Hypothalamus (tissue), 51 donors: ENCODE measurements at regions not wholly inside any gene's neighbourhood (a gene's known extent, or its start where the extent isn't known, plus 50 kb on each side); places are given as distances from the start of the nearest gene placed in this dataset.
"Not testable (repeated sequence)": the region's sequence is repeated elsewhere in the genome, so short reads cannot be mapped to it uniquely, and the experiment has no call there.

Source experiments
- DNase-seq, 51 donors: peaks; one replicate each; lab custom pipeline; 2025; lab: John Stamatoyannopoulos, UW

DNA sequence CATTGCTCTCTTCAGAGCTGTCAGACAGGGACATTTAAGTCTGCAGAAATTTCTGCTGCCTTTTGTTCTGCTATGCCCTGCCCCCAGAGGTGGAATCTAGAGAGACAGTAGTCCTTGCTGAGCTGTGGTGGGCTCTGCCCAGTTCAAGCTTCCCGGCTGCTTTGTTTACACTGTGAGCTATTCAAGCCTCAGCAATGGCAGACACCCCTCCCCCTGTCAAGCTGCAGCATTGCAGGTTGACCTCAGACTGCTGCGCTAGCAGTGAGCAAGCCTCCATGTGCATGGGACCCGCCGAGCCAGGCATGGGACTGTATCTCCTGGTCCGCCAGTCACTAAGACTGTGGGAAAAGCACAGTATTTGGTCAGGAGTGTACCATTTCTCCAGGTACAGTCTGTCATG lies 53.6 kb upstream of the MAPK10 start:
- DNase-seq, result not testable (repeated sequence)

DNA sequence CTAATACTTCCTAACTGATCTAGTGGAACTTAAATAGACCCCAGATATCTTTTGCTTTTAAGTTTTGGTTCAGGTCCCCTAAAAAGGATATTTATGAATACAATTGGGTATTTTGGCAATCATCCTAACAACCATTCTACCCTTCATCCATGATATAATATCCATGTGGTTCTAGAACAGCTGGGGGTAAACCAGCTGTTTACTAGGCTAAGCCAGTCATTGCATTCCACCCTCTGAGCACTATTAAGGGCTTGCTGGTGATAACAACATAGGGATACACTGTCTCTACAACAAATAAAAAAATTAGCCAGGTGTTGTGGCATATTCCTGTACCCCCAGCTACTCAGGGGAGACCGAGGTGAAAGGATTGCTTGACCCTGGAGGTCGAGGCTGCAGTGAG lies 54.8 kb upstream of the MAPK10 start:
- DNase-seq, result no peak

DNA sequence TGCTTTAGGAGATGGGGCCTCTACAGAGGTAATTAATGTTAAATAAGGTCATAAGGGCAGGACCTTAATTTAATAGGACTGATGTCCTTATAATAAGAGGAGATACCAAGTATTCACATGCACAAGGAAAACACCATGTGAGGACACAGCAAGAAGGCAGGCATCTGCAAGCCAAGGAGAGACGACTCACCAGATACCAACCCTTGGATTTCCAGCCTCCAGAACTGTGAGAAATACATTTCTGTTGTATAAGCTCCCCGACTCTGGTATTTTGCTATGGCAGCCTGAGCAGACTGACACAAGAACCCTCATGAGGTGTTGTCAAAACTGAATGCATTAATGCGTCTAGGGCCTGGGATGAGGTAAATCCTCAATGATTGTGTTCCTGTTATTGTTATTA lies 56.2 kb upstream of the MAPK10 start:
- no peak for DNase-seq

DNA sequence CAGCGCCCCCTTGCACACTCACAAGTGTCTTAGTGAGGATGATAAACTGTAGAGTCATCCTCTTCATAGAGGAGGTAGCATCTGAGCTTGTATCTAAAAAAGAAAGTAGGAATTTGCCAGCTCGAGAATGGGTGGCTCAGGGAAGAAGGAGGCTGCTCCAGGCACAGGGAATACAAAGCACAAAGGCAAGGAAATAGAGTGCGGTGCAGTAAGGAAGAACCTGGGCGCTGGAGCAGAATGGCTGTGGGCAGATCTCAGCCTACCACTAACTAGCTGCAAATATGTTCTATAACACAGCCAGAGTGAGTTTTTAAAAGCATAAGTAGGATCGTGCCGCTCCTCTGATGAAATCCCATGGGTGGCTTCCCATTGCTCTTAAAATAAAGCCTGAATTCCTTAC lies 61.6 kb upstream of the MAPK10 start:
- DNase-seq, result peak in 1 of 51 donors; percentile 40

- DNase-seq, result no peak
Measured at GRCh38 chr4:86431543-86432116, 71.8 kb upstream of the MAPK10 start.

GRCh38 chr4:86432559-86433134 lies 72.8 kb upstream of the MAPK10 start:
- DNase-seq, result no peak

DNA sequence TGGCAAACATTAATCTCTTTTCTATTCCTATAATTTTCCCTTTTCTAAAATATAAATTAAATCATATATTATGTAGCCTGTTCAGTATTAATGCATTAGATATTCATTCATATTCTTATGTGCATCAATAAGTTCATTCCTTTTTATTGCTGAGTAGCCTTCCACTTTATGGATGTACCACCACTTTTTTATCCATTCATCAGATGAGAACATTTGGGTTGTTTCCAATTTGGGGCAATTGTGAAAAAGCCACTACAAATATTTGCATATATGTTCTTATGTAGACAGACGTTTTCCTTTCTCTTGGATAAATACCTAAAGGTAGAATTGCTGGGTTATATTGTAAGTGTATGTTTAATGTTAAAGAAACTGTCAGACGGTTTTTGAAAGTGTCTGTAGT lies 79.4 kb upstream of the MAPK10 start:
- no peak for DNase-seq

- DNase-seq, result no peak
Measured at GRCh38 chr4:86441175-86441936, 81.5 kb upstream of the MAPK10 start.

GRCh38 chr4:86442881-86443280 lies 83.0 kb upstream of the MAPK10 start:
- DNase-seq, result peak in 1 of 51 donors; percentile 11

DNA sequence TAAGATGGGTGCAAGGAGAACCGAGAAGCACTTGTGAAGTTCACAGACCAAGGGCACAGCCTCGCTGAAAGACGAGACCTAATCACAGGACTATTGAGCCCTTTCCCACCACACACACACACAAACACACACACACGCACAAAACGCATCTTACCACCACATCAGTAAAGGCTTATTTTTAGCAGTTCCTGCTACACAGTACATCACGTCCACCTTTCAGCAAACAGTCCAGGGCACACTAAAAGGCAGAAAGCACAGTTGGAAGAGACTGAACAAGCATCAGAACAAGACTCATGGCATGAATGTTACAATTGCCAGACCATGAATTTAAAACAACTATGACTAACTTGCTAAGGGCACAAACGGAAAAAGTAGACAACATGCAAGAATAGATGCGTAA lies 83.6 kb upstream of the MAPK10 start:
- peak in 1 of 51 donors; percentile 17 for DNase-seq

DNA sequence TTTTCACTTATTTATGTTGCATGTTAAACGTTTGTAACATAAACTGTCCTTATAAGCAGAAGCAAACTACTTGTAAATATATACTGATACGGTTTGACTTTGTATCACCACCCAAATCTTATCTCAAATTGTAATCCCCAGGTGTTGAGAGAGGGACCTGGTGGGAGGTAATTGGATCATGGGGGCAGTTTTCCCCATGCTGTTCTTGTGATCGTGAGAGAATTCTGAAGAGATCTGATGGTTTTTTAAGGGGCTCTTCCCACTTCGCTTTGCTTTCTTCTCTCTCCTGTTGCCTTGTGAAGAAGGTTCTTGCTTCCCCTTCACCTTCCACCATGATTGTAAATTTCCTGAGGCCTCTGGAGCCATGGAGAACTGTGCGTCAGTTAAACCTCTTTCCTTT lies 87.1 kb upstream of the MAPK10 start:
- no peak for DNase-seq

DNA sequence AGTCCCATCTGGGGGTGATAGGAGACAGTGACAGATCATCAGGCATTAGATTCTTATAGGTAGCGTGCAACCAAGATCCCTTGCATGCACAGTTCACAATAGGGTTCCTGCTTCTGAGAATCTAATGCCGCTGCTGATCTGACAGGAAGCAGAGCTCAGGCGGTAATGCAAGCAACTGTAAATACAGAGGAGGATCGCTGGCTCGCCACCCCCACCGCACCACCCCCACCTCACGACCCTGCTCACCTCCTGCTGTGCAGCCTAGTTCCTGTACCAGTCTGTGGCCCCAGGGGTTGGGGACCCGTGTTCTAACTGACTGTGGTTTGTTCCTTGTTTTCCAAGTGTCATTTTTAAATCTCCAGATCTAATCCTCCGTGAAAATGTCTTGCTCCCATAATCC lies 89.0 kb upstream of the MAPK10 start:
- DNase-seq, result no peak

GRCh38 chr4:86449746-86450588 lies 90.1 kb upstream of the MAPK10 start:
- DNase-seq, result no peak

- no peak for DNase-seq
Measured at GRCh38 chr4:86450861-86451260, 91.0 kb upstream of the MAPK10 start.

- no peak for DNase-seq
Measured at GRCh38 chr4:86451560-86452330, 91.9 kb upstream of the MAPK10 start.

DNA sequence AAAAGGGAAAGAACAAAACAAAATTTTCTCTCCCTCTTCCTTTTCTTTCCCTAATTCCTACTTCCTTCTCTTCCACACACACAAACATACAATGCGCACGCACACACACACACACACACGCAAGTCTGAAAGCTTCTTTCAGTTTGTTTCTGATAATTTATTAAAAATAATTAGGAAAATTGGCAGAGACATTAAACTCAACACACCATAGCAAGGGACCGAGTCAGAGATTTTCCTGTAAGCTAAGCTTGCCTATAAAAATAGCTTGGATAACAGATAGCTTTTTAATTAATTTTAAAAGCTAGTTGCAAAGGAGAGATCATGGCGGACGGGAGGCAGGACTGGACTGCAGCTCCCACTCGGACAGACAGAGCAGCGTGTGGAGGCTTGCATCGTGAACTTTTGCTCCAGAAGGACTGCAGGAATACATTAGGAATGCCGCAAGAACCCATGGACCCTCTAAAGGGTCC lies 92.6 kb upstream of the MAPK10 start:
- DNase-seq, result no peak

GRCh38 chr4:86452924-86453531 lies 93.2 kb upstream of the MAPK10 start:
- DNase-seq, result peak in 26 of 51 donors; percentile 3 to 71 (median 40)

DNA sequence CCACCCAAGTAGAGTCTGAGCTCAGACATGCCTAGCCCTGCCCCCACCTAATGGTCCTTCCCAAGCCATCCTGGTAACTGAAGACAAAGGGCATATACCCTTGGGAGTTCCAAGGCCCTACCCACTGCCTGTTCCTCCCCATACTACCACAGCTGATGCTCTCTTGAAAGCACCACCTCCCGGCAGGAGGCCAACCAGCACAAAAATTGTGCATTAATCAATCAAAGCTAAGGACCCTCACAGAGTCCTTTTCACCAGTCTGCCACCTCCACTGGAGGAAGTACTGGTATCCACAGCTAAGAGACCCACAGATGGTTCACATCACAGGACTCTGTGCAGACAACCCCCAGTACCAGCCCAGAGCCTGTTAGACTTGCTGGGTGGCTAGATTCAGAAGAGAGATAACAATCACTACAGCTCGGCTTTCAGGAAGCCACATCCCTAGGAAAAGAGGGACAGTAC lies 93.8 kb upstream of the MAPK10 start:
- not testable (repeated sequence) for DNase-seq

DNA sequence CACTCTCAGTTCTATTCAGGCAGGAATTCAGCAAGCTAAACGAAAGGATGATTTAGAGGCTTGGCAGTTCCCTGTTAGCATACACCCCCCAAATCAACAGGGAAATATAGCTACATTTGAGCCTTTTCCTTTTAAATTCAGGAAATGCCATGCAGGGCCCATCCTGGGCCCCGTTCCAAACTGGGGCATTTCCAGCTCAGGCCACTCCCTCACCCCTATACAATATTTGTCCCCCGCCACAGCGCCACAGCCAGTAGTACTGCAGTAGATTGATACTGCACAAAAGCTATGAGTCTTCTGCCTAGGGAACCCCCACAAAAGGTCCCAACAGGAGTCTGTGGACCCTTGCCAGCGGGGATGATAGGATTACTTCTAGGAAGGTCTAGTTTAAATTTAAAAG lies 102.0 kb upstream of the MAPK10 start:
- no peak for DNase-seq
